Transverse colon (tissue), 4 donors: ENCODE measurements at regions not wholly inside any gene's neighbourhood (a gene's known extent, or its start where the extent isn't known, plus 50 kb on each side); places are given as distances from the start of the nearest gene placed in this dataset.

ENCODE experiments used
- POLR2A ChIP-seq: fragments of 450-650 bp; IDR thresholded peaks from one replicate; pipeline ENCODE4 v1.6.1; 2016; ENCODE audit warnings: antibody characterized with exemption, mild to moderate bottlenecking, moderate library complexity
- POLR2AphosphoS5 ChIP-seq, 3 donors: sonication (generic); formaldehyde crosslinking; IDR thresholded peaks; one replicate each; pipeline ENCODE4 v1.6.1; 2016; ENCODE audit warnings: antibody characterized with exemption in 3 of 3
- TF ChIP-seq, protein P1 (sequence below), 5 experiments: fragments of 200-600 bp in 3 of 5; fragments of 450-650 bp in 2 of 5; sonication (generic) in 3 of 5; IDR thresholded peaks; 1 replicate in 2 of 5; 2 replicates in 3 of 5; pipeline ENCODE4 v1.5.1; 2016 to 2017; ENCODE audit warnings: antibody characterized with exemption in 5 of 5, inconsistent platforms in 3 of 5, mild to moderate bottlenecking in 2 of 5, moderate library complexity in 1 of 5

DNA sequence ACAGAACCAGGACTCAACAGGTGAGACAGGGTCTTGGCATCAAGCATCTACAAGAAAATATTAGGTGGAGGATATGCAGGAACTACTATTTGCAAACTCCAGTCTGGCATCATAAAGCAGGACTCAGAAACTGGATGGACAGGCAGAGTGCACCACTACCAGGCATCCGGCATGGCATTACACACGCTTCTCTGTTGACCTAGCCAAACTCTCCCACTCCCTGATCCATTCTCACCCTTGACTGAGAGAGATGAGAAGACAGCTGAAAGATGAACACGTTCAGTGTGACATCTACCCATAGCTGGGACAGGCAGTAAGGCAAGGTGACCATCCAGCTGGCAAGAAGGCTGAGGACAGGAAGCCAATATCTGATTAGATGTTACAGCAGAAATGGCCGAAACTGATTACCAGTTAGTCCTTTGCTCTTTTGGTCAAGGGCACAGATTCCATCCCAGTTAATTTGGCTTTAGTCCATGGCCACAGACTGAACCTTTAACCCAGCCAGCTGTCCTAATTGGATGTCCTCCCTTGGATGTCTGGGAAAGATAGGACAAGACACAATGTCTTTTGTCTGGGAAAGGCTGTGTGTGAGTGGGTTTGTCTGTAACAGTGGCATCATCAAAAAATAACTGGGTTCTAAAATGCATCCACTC lies 71.6 kb downstream of the BBS10 start:
- TF ChIP-seq POLR2A (no peak), POLR2AphosphoS5 (IDR thresholded peaks at IDR 0.05) (no peak)
- TF ChIP-seq, protein P1, sequence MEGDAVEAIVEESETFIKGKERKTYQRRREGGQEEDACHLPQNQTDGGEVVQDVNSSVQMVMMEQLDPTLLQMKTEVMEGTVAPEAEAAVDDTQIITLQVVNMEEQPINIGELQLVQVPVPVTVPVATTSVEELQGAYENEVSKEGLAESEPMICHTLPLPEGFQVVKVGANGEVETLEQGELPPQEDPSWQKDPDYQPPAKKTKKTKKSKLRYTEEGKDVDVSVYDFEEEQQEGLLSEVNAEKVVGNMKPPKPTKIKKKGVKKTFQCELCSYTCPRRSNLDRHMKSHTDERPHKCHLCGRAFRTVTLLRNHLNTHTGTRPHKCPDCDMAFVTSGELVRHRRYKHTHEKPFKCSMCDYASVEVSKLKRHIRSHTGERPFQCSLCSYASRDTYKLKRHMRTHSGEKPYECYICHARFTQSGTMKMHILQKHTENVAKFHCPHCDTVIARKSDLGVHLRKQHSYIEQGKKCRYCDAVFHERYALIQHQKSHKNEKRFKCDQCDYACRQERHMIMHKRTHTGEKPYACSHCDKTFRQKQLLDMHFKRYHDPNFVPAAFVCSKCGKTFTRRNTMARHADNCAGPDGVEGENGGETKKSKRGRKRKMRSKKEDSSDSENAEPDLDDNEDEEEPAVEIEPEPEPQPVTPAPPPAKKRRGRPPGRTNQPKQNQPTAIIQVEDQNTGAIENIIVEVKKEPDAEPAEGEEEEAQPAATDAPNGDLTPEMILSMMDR (IDR thresholded peaks at IDR 0.05) = no peak
